AG09309 (cell line): ENCODE measurements at regions not wholly inside any gene's neighbourhood (a gene's known extent, or its start where the extent isn't known, plus 50 kb on each side); places are given as distances from the start of the nearest gene placed in this dataset.
A peak's percentile ranks its signal among the peaks of the same experiment; 100 is the strongest.

Experiments used
- DNase-seq: peaks from one replicate; pipeline ENCODE4 v3.0.0-alpha.2; 2010; ENCODE audit warnings: low read depth
- H3K4me3 ChIP-seq: 2 replicates; pipeline ENCODE4 v1.5.1; 2011; ENCODE audit warnings: mild to moderate bottlenecking, low read depth, low read length, moderate library complexity; ENCODE audit not compliant: control insufficient read depth
- TF ChIP-seq, protein P1 (sequence below): IDR thresholded peaks from 2 replicates; pipeline ENCODE4 v1.5.1; 2011; ENCODE audit warnings: mild to moderate bottlenecking, low read depth, low read length, inconsistent platforms; ENCODE audit not compliant: insufficient read depth, control insufficient read depth; ENCODE audit errors: missing control alignments

DNA sequence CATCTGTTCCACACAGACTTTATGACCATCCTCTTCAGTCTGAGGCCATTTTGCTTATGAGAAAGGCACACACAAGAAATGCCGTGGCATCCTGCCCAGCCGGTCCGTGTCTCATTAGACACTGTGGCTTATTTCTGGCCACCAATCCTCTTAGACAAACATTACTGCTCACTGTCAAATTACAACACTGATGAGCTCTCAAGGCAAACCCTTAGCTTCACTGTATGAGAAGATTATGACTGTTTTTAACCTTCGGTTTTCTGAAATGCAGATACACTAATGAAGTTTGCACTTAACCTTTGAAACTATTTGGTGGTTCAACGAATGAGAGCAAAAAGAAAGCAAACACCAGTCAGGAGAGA, 50.5 kb upstream of the DST start:
- TF ChIP-seq, protein P1, sequence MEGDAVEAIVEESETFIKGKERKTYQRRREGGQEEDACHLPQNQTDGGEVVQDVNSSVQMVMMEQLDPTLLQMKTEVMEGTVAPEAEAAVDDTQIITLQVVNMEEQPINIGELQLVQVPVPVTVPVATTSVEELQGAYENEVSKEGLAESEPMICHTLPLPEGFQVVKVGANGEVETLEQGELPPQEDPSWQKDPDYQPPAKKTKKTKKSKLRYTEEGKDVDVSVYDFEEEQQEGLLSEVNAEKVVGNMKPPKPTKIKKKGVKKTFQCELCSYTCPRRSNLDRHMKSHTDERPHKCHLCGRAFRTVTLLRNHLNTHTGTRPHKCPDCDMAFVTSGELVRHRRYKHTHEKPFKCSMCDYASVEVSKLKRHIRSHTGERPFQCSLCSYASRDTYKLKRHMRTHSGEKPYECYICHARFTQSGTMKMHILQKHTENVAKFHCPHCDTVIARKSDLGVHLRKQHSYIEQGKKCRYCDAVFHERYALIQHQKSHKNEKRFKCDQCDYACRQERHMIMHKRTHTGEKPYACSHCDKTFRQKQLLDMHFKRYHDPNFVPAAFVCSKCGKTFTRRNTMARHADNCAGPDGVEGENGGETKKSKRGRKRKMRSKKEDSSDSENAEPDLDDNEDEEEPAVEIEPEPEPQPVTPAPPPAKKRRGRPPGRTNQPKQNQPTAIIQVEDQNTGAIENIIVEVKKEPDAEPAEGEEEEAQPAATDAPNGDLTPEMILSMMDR = no peak
- no peak overlapping the region; the same call in 1 of the 2 replicates for H3K4me3 ChIP-seq
- peak; percentile 87 for DNase-seq

DNA sequence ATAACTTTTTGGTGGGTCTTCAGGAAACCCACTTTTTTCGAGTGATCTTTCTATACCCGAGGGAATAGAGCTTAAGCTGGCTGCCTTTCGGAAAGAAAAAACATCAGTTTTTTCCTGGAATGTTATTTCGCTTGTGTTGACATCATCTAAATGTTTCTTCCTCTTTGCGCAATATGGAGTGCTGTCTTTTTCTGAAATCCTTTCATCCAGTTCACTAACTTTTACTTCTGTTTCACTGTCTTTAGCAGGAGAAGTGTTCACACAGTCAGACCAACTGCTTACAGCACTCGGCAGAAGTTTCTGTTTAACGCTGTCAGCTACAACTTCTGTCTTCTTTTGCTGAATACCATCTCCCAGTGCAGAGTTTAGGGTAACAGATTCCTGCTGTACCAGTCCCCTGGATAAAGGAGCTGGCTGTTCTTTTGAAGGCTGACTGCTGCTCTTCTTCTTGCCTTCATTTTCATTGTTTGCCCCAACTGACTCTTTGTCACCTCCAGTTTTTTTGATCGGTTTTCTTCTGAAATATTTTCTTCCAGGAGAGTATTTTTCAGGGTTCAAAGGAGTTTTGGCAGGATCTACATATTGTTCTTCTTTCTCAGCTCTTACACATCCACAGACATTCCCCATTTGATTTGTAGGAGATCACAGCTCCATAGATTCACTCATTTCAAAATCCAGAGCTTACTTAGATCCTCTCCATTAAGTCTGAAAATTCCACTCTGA, 50.0 kb upstream of the DST start:
- no peak for DNase-seq
- TF ChIP-seq, protein P1 = no peak
- peak overlapping the region; percentile 31 for H3K4me3 ChIP-seq
